GM19468 (cell line): ENCODE measurements at regions not wholly inside any gene's neighbourhood (a gene's known extent, or its start where the extent isn't known, plus 50 kb on each side); places are given as distances from the start of the nearest gene placed in this dataset.
A peak's percentile ranks its signal among the peaks of the same experiment; 100 is the strongest.
"Not testable (repeated sequence)": the region's sequence is repeated elsewhere in the genome, so short reads cannot be mapped to it uniquely, and the experiment has no call there.

Source experiments
- ATAC-seq: cut with Tn5 transposase; IDR thresholded peaks from one replicate; pipeline ENCODE4 v1.9.1; 2021; ENCODE audit warnings: mild to moderate bottlenecking, moderate library complexity, moderate number of reproducible peaks; ENCODE audit not compliant: unreplicated experiment; ENCODE audit errors: extremely low read depth

- ATAC-seq: peak; percentile 41
Measured at GRCh38 chr1:146387750-146388469, 159.1 kb upstream of the NOTCH2NLA start.

GRCh38 chr1:146386851-146387749, 158.3 kb upstream of the NOTCH2NLA start:
- ATAC-seq: peak; percentile 65

- ATAC-seq: not testable (repeated sequence)
Measured at GRCh38 chr1:146381196-146381595, 152.4 kb upstream of the NOTCH2NLA start.

- ATAC-seq: peak; percentile 77
Measured at GRCh38 chr1:146376708-146377496, 148.1 kb upstream of the NOTCH2NLA start.

GRCh38 chr1:146376309-146376707, 147.5 kb upstream of the NOTCH2NLA start:
- peak; percentile 49 for ATAC-seq

GRCh38 chr1:146375108-146375507, 146.3 kb upstream of the NOTCH2NLA start:
- not testable (repeated sequence) for ATAC-seq

GRCh38 chr1:146369940-146370339, 141.1 kb upstream of the NOTCH2NLA start:
- not testable (repeated sequence) for ATAC-seq

GRCh38 chr1:146355373-146355772, 126.6 kb upstream of the NOTCH2NLA start:
- ATAC-seq: not testable (repeated sequence)

GRCh38 chr1:146326863-146327262, 98.0 kb upstream of the NOTCH2NLA start:
- ATAC-seq: not testable (repeated sequence)

- not testable (repeated sequence) for ATAC-seq
Measured at GRCh38 chr1:146324463-146324862, 95.6 kb upstream of the NOTCH2NLA start.

GRCh38 chr1:146323302-146323701, 94.5 kb upstream of the NOTCH2NLA start:
- ATAC-seq: not testable (repeated sequence)

- ATAC-seq: not testable (repeated sequence)
Measured at GRCh38 chr1:146322893-146323292, 94.1 kb upstream of the NOTCH2NLA start.

- ATAC-seq: not testable (repeated sequence)
Measured at GRCh38 chr1:146318715-146319114, 89.9 kb upstream of the NOTCH2NLA start.

GRCh38 chr1:146317785-146318184, 89.0 kb upstream of the NOTCH2NLA start:
- not testable (repeated sequence) for ATAC-seq

GRCh38 chr1:146314449-146315246, 85.8 kb upstream of the NOTCH2NLA start:
- ATAC-seq: not testable (repeated sequence)

- ATAC-seq: not testable (repeated sequence)
Measured at GRCh38 chr1:146310579-146310978, 81.8 kb upstream of the NOTCH2NLA start.

GRCh38 chr1:146309427-146309826, 80.6 kb upstream of the NOTCH2NLA start:
- ATAC-seq: not testable (repeated sequence)

- ATAC-seq: not testable (repeated sequence)
Measured at GRCh38 chr1:146308892-146309291, 80.1 kb upstream of the NOTCH2NLA start.

GRCh38 chr1:146308152-146308551, 79.3 kb upstream of the NOTCH2NLA start:
- ATAC-seq: not testable (repeated sequence)
